H1 (cell line): ENCODE measurements at regions not wholly inside any gene's neighbourhood (a gene's known extent, or its start where the extent isn't known, plus 50 kb on each side); places are given as distances from the start of the nearest gene placed in this dataset.

ENCODE experiments used
- CTCF ChIA-PET: fragments of 300-600 bp; sonication (Branson Sonifier 250); formaldehyde crosslinking; loops from one replicate; lab custom pipeline; 2021; ENCODE audit not compliant: partially characterized antibody; lab: Charles Lee
- POLR2A ChIA-PET: fragments of 300-600 bp; sonication (Branson Sonifier 250); formaldehyde crosslinking; loops from one replicate; lab custom pipeline; 2021; ENCODE audit warnings: inconsistent platforms; ENCODE audit not compliant: partially characterized antibody; lab: Charles Lee
- DNase-seq, 2 experiments: peaks; one replicate each; pipeline versions ENCODE4 v3.0.0 to v3.0.0-alpha.2; 2010 to 2022; ENCODE audit warnings: low spot score in 2 of 2, low read depth in 1 of 2, mixed read lengths in 1 of 2
- FAIRE-seq: peaks from 2 replicates; lab custom pipeline; 2011; peaks lifted over from hg19 to GRCh38; lab: Jason Lieb, UNC
- H2AFZ ChIP-seq: 2 replicates; pipeline ENCODE4 v1.8.1; 2012; ENCODE audit warnings: low read length, inconsistent platforms
- H2AK5ac ChIP-seq: 2 replicates; pipeline ENCODE4 v1.6.1; 2013; ENCODE audit warnings: low read depth, low read length
- H2BK120ac ChIP-seq: replicated peaks from 2 replicates; pipeline ENCODE3; 2013; ENCODE audit warnings: low read depth, low read length, inconsistent platforms
- H2BK12ac ChIP-seq: 2 replicates; pipeline ENCODE4 v1.6.1; 2013; ENCODE audit warnings: low read depth, low read length
- H2BK15ac ChIP-seq: 2 replicates; pipeline ENCODE4 v1.6.1; 2013; ENCODE audit warnings: low read length
- H2BK20ac ChIP-seq: 2 replicates; pipeline ENCODE4 v1.6.1; 2013; ENCODE audit warnings: low read length
- H2BK5ac ChIP-seq: 2 replicates; pipeline ENCODE4 v1.6.1; 2013; ENCODE audit warnings: low read depth, low read length
- H3K14ac ChIP-seq: 2 replicates; pipeline ENCODE4 v1.6.1; 2013; ENCODE audit warnings: inconsistent platforms; ENCODE audit not compliant: insufficient read length
- H3K18ac ChIP-seq: 2 replicates; pipeline ENCODE4 v1.6.1; 2013; ENCODE audit warnings: low read length; ENCODE audit errors: extremely low read depth
- H3K23ac ChIP-seq: 2 replicates; pipeline ENCODE4 v1.6.1; 2013; ENCODE audit warnings: inconsistent platforms; ENCODE audit not compliant: insufficient read length
- H3K23me2 ChIP-seq: 2 replicates; pipeline ENCODE4 v1.6.1; 2013; ENCODE audit warnings: low read depth, low read length
- H3K27ac ChIP-seq: 2 replicates; pipeline ENCODE4 v1.6.1; 2011; ENCODE audit warnings: low read depth, low read length, inconsistent platforms
- H3K27me3 ChIP-seq, 4 experiments: replicated peaks in 1 of 4; 1 replicate in 1 of 4; 2 replicates in 3 of 4; pipeline versions ENCODE4 v1.6.1 to v1.8.1; 2011 to 2013; ENCODE audit warnings: low read length in 3 of 4, mild to moderate bottlenecking in 3 of 4, inconsistent platforms in 2 of 4, mixed read lengths in 2 of 4, moderate library complexity in 1 of 4; ENCODE audit not compliant: control insufficient read depth in 3 of 4, insufficient read depth in 3 of 4; ENCODE audit errors: extremely low read depth in 1 of 4
- H3K36me3 ChIP-seq, 4 experiments: 2 replicates each; pipeline versions ENCODE4 v1.6.1 to v1.8.1; 2011 to 2013; ENCODE audit warnings: mild to moderate bottlenecking in 4 of 4, low read length in 3 of 4, moderate library complexity in 2 of 4, control low read depth in 1 of 4, inconsistent platforms in 1 of 4; ENCODE audit not compliant: insufficient read depth in 4 of 4, control insufficient read depth in 2 of 4
- H3K4ac ChIP-seq: replicated peaks from 2 replicates; pipeline ENCODE3; 2013; ENCODE audit warnings: low read length, low read depth, mixed read lengths, inconsistent platforms; ENCODE audit not compliant: insufficient read length
- H3K4me1 ChIP-seq, 4 experiments: replicated peaks in 1 of 4; 1 replicate in 1 of 4; 2 replicates in 3 of 4; pipeline versions ENCODE4 v1.6.1 to v1.8.1; 2011 to 2013; ENCODE audit warnings: low read length in 3 of 4, inconsistent platforms in 2 of 4, mixed read lengths in 1 of 4; ENCODE audit not compliant: insufficient read depth in 4 of 4, control insufficient read depth in 3 of 4
- H3K4me2 ChIP-seq, 2 experiments: 2 replicates each; pipeline versions ENCODE4 v1.6.1 to v1.8.1; 2011 to 2013; ENCODE audit warnings: low read depth in 2 of 2, low read length in 2 of 2, control low read depth in 1 of 2, inconsistent platforms in 1 of 2, mild to moderate bottlenecking in 1 of 2; ENCODE audit not compliant: insufficient read depth in 1 of 2
- H3K4me3 ChIP-seq, 4 experiments: fragments of 200-600, 300-600 bp in 1 of 4; sonication (generic), shearing (Covaris generic), sonication (Bioruptor Twin) in 1 of 4; 2 replicates each; pipeline versions ENCODE4 v1.5.1 to v1.8.1; 2011 to 2016; ENCODE audit warnings: low read length in 4 of 4, low read depth in 3 of 4, control low read depth in 2 of 4, inconsistent platforms in 2 of 4, mild to moderate bottlenecking in 2 of 4, mixed read lengths in 1 of 4, moderate library complexity in 1 of 4; ENCODE audit not compliant: insufficient read depth in 2 of 4; ENCODE audit errors: extremely low read depth in 1 of 4
- H3K56ac ChIP-seq: replicated peaks from 2 replicates; pipeline ENCODE3; 2013; ENCODE audit warnings: low read depth, mild to moderate bottlenecking, mixed read lengths, low read length, inconsistent platforms; ENCODE audit not compliant: insufficient read length
- H3K79me1 ChIP-seq: 2 replicates; pipeline ENCODE4 v1.6.1; 2013; ENCODE audit warnings: low read depth, low read length, control low read depth
- H3K79me2 ChIP-seq, 2 experiments: 2 replicates each; pipeline versions ENCODE4 v1.6.1 to v1.8.1; 2012 to 2013; ENCODE audit warnings: low read length in 2 of 2, mild to moderate bottlenecking in 2 of 2, inconsistent platforms in 1 of 2; ENCODE audit not compliant: insufficient read depth in 2 of 2, control insufficient read depth in 1 of 2
- H3K9ac ChIP-seq, 4 experiments: replicated peaks in 1 of 4; 1 replicate in 1 of 4; 2 replicates in 3 of 4; pipeline versions ENCODE4 v1.6.1 to v1.8.1; 2011 to 2013; ENCODE audit warnings: low read depth in 3 of 4, low read length in 3 of 4, control low read depth in 2 of 4, mild to moderate bottlenecking in 2 of 4, moderate library complexity in 2 of 4, inconsistent platforms in 1 of 4; ENCODE audit errors: extremely low read depth in 1 of 4
- H3K9me3 ChIP-seq, 2 experiments: 2 replicates each; pipeline versions ENCODE4 v1.6.1 to v1.8.1; 2012 to 2013; ENCODE audit warnings: mild to moderate bottlenecking in 2 of 2, moderate library complexity in 2 of 2, control low read depth in 1 of 2, inconsistent platforms in 1 of 2, low read depth in 1 of 2, low read length in 1 of 2, mixed read lengths in 1 of 2; ENCODE audit not compliant: insufficient read depth in 2 of 2
- H4K20me1 ChIP-seq, 2 experiments: replicated peaks in 1 of 2; 2 replicates each; pipeline versions ENCODE3 to v1.8.1; 2011 to 2013; ENCODE audit warnings: inconsistent platforms in 2 of 2, low read length in 2 of 2, mild to moderate bottlenecking in 1 of 2; ENCODE audit not compliant: insufficient read depth in 2 of 2, control insufficient read depth in 1 of 2
- H4K5ac ChIP-seq: 2 replicates; pipeline ENCODE4 v1.6.1; 2013; ENCODE audit warnings: low read length, low read depth, mixed read lengths, inconsistent platforms; ENCODE audit not compliant: insufficient read length
- H4K8ac ChIP-seq: 2 replicates; pipeline ENCODE4 v1.8.0; 2013; ENCODE audit warnings: mild to moderate bottlenecking, moderate library complexity, low read length, inconsistent platforms; ENCODE audit not compliant: insufficient read depth; ENCODE audit errors: extremely low read depth
- H4K91ac ChIP-seq: replicated peaks from 2 replicates; pipeline ENCODE3; 2013; ENCODE audit warnings: low read length, mixed read lengths, inconsistent platforms; ENCODE audit not compliant: insufficient read length
- CREB1 ChIP-seq: IDR thresholded peaks from 2 replicates; pipeline ENCODE4 v1.6.1; 2012; ENCODE audit warnings: inconsistent platforms
- KDM1A ChIP-seq: fragments of 200-600, 300-600 bp; sonication (generic); IDR thresholded peaks from 2 replicates; pipeline ENCODE4 v1.7.1; 2016; ENCODE audit warnings: mild to moderate bottlenecking, low read length, borderline replicate concordance
- RFX5 ChIP-seq: IDR thresholded peaks from 2 replicates; pipeline ENCODE4 v1.6.1; 2011; ENCODE audit warnings: low read depth, low read length, improper control_type of control experiment, borderline replicate concordance
- SIX5 ChIP-seq: IDR thresholded peaks from 2 replicates; pipeline ENCODE4 v1.6.1; 2011; ENCODE audit warnings: mild to moderate bottlenecking, low read depth, low read length
- ZNF274 ChIP-seq: IDR thresholded peaks from 2 replicates; pipeline ENCODE4 v1.7.0; 2012; ENCODE audit warnings: low read length, borderline replicate concordance; ENCODE audit errors: extremely low read depth

DNA sequence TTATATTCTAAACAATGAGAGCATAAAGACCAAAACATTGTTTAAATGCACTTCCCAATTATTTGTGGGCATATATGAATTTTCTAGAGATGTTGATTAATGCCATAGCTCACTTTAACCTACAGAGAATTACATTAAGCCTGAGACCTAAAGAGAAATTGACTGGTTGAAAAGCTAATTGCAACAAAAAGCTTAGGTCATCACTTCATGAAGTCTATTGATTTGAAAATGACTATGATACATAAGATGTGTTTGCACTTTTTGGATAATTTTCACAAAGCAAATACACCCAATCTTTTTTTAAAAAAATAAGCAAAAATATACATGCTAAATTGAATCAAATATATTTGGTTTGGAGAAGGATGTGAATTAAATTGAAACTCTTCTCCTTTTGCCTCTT is 532.8 kb upstream of the GOLIM4 start:
- Histone ChIP-seq H2BK5ac (no peak overlapping the region), H4K91ac (no peak overlapping the region), H3K9me3 (no peaks in the 10 kb centered on the region), H3K4me2 (no peak overlapping the region), H2BK20ac (no peak overlapping the region), H2BK15ac (no peak overlapping the region), H3K4me1 (peaks cover 0 to 4% (median 0%) of the 10 kb centered on the region in 4 experiments; a peak in 1 of 7 replicates), H3K23me2 (no peaks in the 10 kb centered on the region), H2AK5ac (no peak overlapping the region), H3K4me3 (no peak overlapping the region), H3K36me3 (no peaks in the 10 kb centered on the region), H3K18ac (no peak overlapping the region), H3K27ac (no peak overlapping the region), H2AFZ (no peak overlapping the region), H4K8ac (no peak overlapping the region), H3K56ac (no peak overlapping the region), H3K79me2 (no peaks in the 10 kb centered on the region), H4K20me1 (no peaks in the 10 kb centered on the region), H3K79me1 (no peaks in the 10 kb centered on the region), H3K9ac (no peak overlapping the region), H4K5ac (no peak overlapping the region), H3K14ac (no peak overlapping the region), H3K27me3 (no peaks in the 10 kb centered on the region), H2BK12ac (no peak overlapping the region), H2BK120ac (no peak overlapping the region), H3K4ac (no peak overlapping the region), H3K23ac (no peak overlapping the region)
- TF ChIP-seq ZNF274, result no peak
- no peak for TF ChIP-seq KDM1A
- no peak for TF ChIP-seq SIX5
- TF ChIP-seq RFX5, result no peak
- TF ChIP-seq CREB1, result no peak
- CTCF ChIA-PET, result interaction anchor here (0.7 to 3.5 kb wide), 4 partner anchors 8 to 236 kb away, joined by 3 to 15 read pairs (median 6); no protein-coding TSS in a partner anchor
- DNase-seq (no peak), FAIRE-seq (no peak)
- POLR2A ChIA-PET, result no interaction called here
